CD4-positive, alpha-beta T cell (primary cell): ENCODE measurements at regions not wholly inside any gene's neighbourhood (a gene's known extent, or its start where the extent isn't known, plus 50 kb on each side); places are given as distances from the start of the nearest gene placed in this dataset.
"Not testable (repeated sequence)": the region's sequence is repeated elsewhere in the genome, so short reads cannot be mapped to it uniquely, and the experiment has no call there.

Source experiments
- ATAC-seq: fragments of 200-7000 bp; cut with Tn5 transposase; one replicate; pipeline ENCODE4 v1.10.0; 2022; ENCODE audit warnings: mild to moderate bottlenecking; ENCODE audit not compliant: poor library complexity
- CTCF ChIA-PET: fragments of 350-600 bp; sonication (Branson Sonifier 250); formaldehyde crosslinking; loops from one replicate; lab custom pipeline; 2021; ENCODE audit warnings: antibody characterized with exemption, inconsistent platforms; lab: Charles Lee
- POLR2A ChIA-PET: fragments of 350-600 bp; sonication (Branson Sonifier 250); formaldehyde crosslinking; loops from one replicate; lab custom pipeline; 2021; ENCODE audit warnings: antibody characterized with exemption, inconsistent platforms; lab: Charles Lee
- DNase-seq, 14 experiments: peaks; one replicate each; pipeline ENCODE4 v3.0.0-alpha.2; 2013 to 2020; ENCODE audit warnings: mixed read lengths in 2 of 14
- H3K27ac ChIP-seq, 2 donors: one replicate each; pipeline versions ENCODE4 v1.5.1 to v1.7.0; 2013; ENCODE audit warnings: low read length in 2 of 2, low read depth in 1 of 2, mild to moderate bottlenecking in 1 of 2
- H3K27me3 ChIP-seq, 2 experiments: 1 replicate in 1 of 2; 2 replicates in 1 of 2; pipeline versions ENCODE4 v1.6.1 to v1.7.0; 2013; ENCODE audit warnings: low read length in 2 of 2, control low read depth in 1 of 2, mild to moderate bottlenecking in 1 of 2, moderate library complexity in 1 of 2; ENCODE audit not compliant: insufficient read depth in 2 of 2, control insufficient read depth in 1 of 2
- H3K36me3 ChIP-seq: one replicate; pipeline ENCODE4 v1.6.1; 2013; ENCODE audit warnings: low read length, control low read depth; ENCODE audit not compliant: insufficient read depth
- H3K4me1 ChIP-seq: one replicate; pipeline ENCODE4 v1.6.1; 2013; ENCODE audit warnings: low read length, control low read depth; ENCODE audit not compliant: insufficient read depth
- H3K4me3 ChIP-seq: one replicate; pipeline ENCODE4 v1.5.1; 2013; ENCODE audit warnings: mild to moderate bottlenecking, low read length, moderate library complexity
- H3K9me3 ChIP-seq, 2 experiments: 1 replicate in 1 of 2; 2 replicates in 1 of 2; pipeline versions ENCODE4 v1.6.1 to v1.7.0; 2013; ENCODE audit warnings: low read length in 2 of 2, mild to moderate bottlenecking in 2 of 2, control low read depth in 1 of 2, moderate library complexity in 1 of 2; ENCODE audit not compliant: control insufficient read depth in 1 of 2, insufficient read depth in 1 of 2
- H3K27ac Mint-ChIP-seq: one replicate; pipeline ENCODE4 v1.8.0; 2020; ENCODE audit warnings: mixed read lengths
- H3K27me3 Mint-ChIP-seq: one replicate; pipeline ENCODE4 v1.8.0; 2021; ENCODE audit warnings: mixed read lengths
- H3K36me3 Mint-ChIP-seq: one replicate; pipeline ENCODE4 v1.8.0; 2021; ENCODE audit warnings: low read depth, mixed read lengths
- H3K4me1 Mint-ChIP-seq: one replicate; pipeline ENCODE4 v1.8.0; 2021; ENCODE audit warnings: low read depth, mixed read lengths
- H3K4me3 Mint-ChIP-seq: one replicate; pipeline ENCODE4 v1.8.0; 2020; ENCODE audit warnings: mild to moderate bottlenecking, mixed read lengths
- H3K9me3 Mint-ChIP-seq: one replicate; pipeline ENCODE4 v1.8.0; 2020; ENCODE audit warnings: mixed read lengths
- intact Hi-C, 2 experiments: fragments of 100-400 bp; cut with DNase I in 1 of 2; cut with micrococcal nuclease in 1 of 2; formaldehyde crosslinking; loops; one replicate each; pipeline versions ENCODE4 v1.15.1 to v1.9.0; 2023 to 2025; cut with DNase I, micrococcal nuclease
- TF ChIP-seq, protein P1 (sequence below): fragments of 200-600 bp; IDR thresholded peaks from one replicate; pipeline ENCODE4 v1.8.0; 2022; ENCODE audit warnings: antibody characterized with exemption, mild to moderate bottlenecking

- DNase-seq (no peak), ATAC-seq (no peak)
- Mint-ChIP-seq H3K27me3 (no peaks in the 10 kb centered on the region), H3K4me3 (no peak overlapping the region), H3K9me3 (no peaks in the 10 kb centered on the region), H3K27ac (no peak overlapping the region), H3K36me3 (no peaks in the 10 kb centered on the region), H3K4me1 (no peaks in the 10 kb centered on the region)
- Histone ChIP-seq H3K36me3 (no peaks in the 10 kb centered on the region), H3K27me3 (no peaks in the 10 kb centered on the region), H3K4me3 (no peak overlapping the region), H3K9me3 (no peaks in the 10 kb centered on the region), H3K4me1 (no peaks in the 10 kb centered on the region), H3K27ac (no peak overlapping the region)
- CTCF ChIA-PET: no interaction called here
- intact Hi-C loops: no loop called here
- POLR2A ChIA-PET: no interaction called here
- TF ChIP-seq, protein P1, sequence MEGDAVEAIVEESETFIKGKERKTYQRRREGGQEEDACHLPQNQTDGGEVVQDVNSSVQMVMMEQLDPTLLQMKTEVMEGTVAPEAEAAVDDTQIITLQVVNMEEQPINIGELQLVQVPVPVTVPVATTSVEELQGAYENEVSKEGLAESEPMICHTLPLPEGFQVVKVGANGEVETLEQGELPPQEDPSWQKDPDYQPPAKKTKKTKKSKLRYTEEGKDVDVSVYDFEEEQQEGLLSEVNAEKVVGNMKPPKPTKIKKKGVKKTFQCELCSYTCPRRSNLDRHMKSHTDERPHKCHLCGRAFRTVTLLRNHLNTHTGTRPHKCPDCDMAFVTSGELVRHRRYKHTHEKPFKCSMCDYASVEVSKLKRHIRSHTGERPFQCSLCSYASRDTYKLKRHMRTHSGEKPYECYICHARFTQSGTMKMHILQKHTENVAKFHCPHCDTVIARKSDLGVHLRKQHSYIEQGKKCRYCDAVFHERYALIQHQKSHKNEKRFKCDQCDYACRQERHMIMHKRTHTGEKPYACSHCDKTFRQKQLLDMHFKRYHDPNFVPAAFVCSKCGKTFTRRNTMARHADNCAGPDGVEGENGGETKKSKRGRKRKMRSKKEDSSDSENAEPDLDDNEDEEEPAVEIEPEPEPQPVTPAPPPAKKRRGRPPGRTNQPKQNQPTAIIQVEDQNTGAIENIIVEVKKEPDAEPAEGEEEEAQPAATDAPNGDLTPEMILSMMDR: no peak
Measured at GRCh38 chrX:124268099-124268498, 64.4 kb upstream of the TEX13D start.

DNA sequence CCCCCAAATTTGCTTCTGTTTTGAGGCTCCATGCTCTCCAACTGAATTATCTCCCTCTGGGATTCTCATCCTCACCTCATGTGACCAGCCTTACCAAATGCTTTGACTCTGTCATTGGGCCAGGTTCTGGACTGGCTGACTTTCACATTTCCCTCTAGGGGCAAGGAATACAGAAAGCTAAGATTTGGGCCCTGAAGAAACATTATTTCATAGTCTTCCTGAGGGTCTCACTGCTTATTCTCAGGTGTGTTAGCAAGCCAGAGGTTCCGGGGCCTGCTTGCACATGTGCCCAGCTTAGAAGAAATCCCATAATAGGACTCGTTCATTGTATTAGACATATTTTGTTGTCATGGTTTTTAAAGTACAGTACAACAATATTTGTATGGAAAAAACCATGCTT lies 62.6 kb upstream of the TEX13D start:
- Histone ChIP-seq H3K4me3 (no peak overlapping the region), H3K9me3 (no peaks in the 10 kb centered on the region), H3K36me3 (no peaks in the 10 kb centered on the region), H3K27ac (no peak overlapping the region), H3K4me1 (no peaks in the 10 kb centered on the region), H3K27me3 (no peaks in the 10 kb centered on the region)
- DNase-seq: no peak
- Mint-ChIP-seq H3K9me3 (no peaks in the 10 kb centered on the region), H3K4me3 (no peak overlapping the region), H3K27ac (no peak overlapping the region), H3K4me1 (no peaks in the 10 kb centered on the region), H3K36me3 (no peaks in the 10 kb centered on the region), H3K27me3 (no peaks in the 10 kb centered on the region)
- CTCF ChIA-PET: no interaction called here
- intact Hi-C loops: no loop called here
- ATAC-seq: no peak
- POLR2A ChIA-PET: no interaction called here
- TF ChIP-seq, protein P1: no peak

DNA sequence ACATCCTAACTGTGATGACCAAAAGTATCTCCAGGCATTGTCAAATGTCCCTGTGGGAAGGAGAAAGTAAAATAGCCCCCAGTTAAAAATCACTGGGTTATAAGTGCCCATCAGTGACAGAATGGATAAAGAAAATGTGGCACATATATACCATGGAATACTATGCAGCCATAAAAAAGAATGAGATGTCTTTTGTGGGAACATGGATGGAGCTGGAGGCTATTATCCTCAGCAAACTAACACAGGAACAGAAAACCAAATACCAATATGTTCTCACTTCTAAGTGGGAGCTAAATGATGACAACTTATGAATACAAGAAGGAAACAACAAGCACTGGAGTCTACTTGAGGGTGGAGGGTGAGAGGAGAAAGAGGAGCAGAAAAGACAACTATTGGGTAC lies 60.9 kb upstream of the TEX13D start:
- POLR2A ChIA-PET: not testable (repeated sequence)

GRCh38 chrX:124272370-124272982 lies 60.0 kb upstream of the TEX13D start:
- Mint-ChIP-seq H3K27me3 (no peaks in the 10 kb centered on the region), H3K4me1 (no peaks in the 10 kb centered on the region), H3K9me3 (no peaks in the 10 kb centered on the region), H3K4me3 (no peak overlapping the region), H3K36me3 (no peaks in the 10 kb centered on the region), H3K27ac (no peak overlapping the region)
- no peak overlapping the region for H3K27ac ChIP-seq
- intact Hi-C loops: no loop called here
- H3K4me1 ChIP-seq: no peaks in the 10 kb centered on the region
- ATAC-seq (no peak), DNase-seq (no peak)
- TF ChIP-seq, protein P1: no peak
- H3K36me3 ChIP-seq: no peaks in the 10 kb centered on the region
- no peaks in the 10 kb centered on the region for H3K27me3 ChIP-seq
- H3K9me3 ChIP-seq: no peaks in the 10 kb centered on the region
- no peak overlapping the region for H3K4me3 ChIP-seq
- ChIA-PET CTCF (no interaction called here), POLR2A (no interaction called here)

More for the DNA sequence above, 60.9 kb upstream of the TEX13D start:
- H3K36me3 Mint-ChIP-seq, intact Hi-C loops, H3K27ac Mint-ChIP-seq, CTCF ChIA-PET, DNase-seq, H3K27ac ChIP-seq, H3K27me3 ChIP-seq, H3K4me3 Mint-ChIP-seq, H3K9me3 ChIP-seq, H3K9me3 Mint-ChIP-seq, H3K4me1 ChIP-seq, H3K36me3 ChIP-seq, H3K4me3 ChIP-seq, ATAC-seq, H3K4me1 Mint-ChIP-seq, H3K27me3 Mint-ChIP-seq: not testable (repeated sequence)
